DND-41 (cell line): ENCODE measurements at regions not wholly inside any gene's neighbourhood (a gene's known extent, or its start where the extent isn't known, plus 50 kb on each side); places are given as distances from the start of the nearest gene placed in this dataset.

Source experiments
- ATAC-seq: fragments of 200-7000 bp; cut with Tn5 transposase; 3 replicates; pipeline ENCODE4 v1.9.1; 2021; ENCODE audit warnings: low read depth; ENCODE audit not compliant: insufficient read depth
- DNase-seq: peaks from one replicate; pipeline ENCODE4 v3.0.0-alpha.2; 2020
- H2AFZ ChIP-seq: 2 replicates; pipeline ENCODE4 v1.6.0; 2012; ENCODE audit warnings: low read depth, low read length
- H3K27ac ChIP-seq: 2 replicates; pipeline ENCODE4 v1.5.1; 2012; ENCODE audit warnings: low read length, inconsistent platforms
- H3K27me3 ChIP-seq: fragments of 200-600 bp; sonication (generic); 2 replicates; pipeline ENCODE4 v1.6.0; 2012; ENCODE audit warnings: low read length, mild to moderate bottlenecking, inconsistent platforms; ENCODE audit not compliant: insufficient read depth, poor library complexity
- H3K36me3 ChIP-seq: 2 replicates; pipeline ENCODE4 v1.5.1; 2012; ENCODE audit warnings: low read length, inconsistent platforms; ENCODE audit not compliant: insufficient read depth
- H3K4me1 ChIP-seq: 2 replicates; pipeline ENCODE4 v1.5.1; 2012; ENCODE audit warnings: mild to moderate bottlenecking, low read length; ENCODE audit not compliant: insufficient read depth
- H3K4me2 ChIP-seq: 2 replicates; pipeline ENCODE4 v1.6.0; 2012; ENCODE audit warnings: mild to moderate bottlenecking, moderate library complexity, low read length, inconsistent platforms; ENCODE audit not compliant: insufficient read depth
- H3K4me3 ChIP-seq, 2 experiments: fragments of 200-600 bp in 1 of 2; shearing (Covaris generic) in 1 of 2; 2 replicates each; pipeline ENCODE4 v1.5.1; 2012 to 2016; ENCODE audit warnings: inconsistent platforms in 2 of 2, low read length in 2 of 2, mild to moderate bottlenecking in 2 of 2, low read depth in 1 of 2, moderate library complexity in 1 of 2
- H3K79me2 ChIP-seq: 2 replicates; pipeline ENCODE4 v1.6.0; 2012; ENCODE audit warnings: low read length, inconsistent platforms; ENCODE audit not compliant: insufficient read depth
- H3K9ac ChIP-seq: 2 replicates; pipeline ENCODE4 v1.6.0; 2012; ENCODE audit warnings: low read depth, mild to moderate bottlenecking, inconsistent platforms, low read length, moderate library complexity
- H3K9me3 ChIP-seq: 2 replicates; pipeline ENCODE4 v1.5.1; 2012; ENCODE audit warnings: low read length, moderate library complexity, mild to moderate bottlenecking, inconsistent platforms; ENCODE audit not compliant: insufficient read depth, severe bottlenecking
- H4K20me1 ChIP-seq: 2 replicates; pipeline ENCODE4 v1.6.0; 2012; ENCODE audit warnings: low read length; ENCODE audit not compliant: insufficient read depth
- CTCF ChIP-seq: IDR thresholded peaks from 2 replicates; pipeline ENCODE4 v1.5.1; 2012; ENCODE audit warnings: borderline replicate concordance, low read length, moderate library complexity, mild to moderate bottlenecking; ENCODE audit not compliant: poor library complexity, severe bottlenecking; ENCODE audit errors: extremely low read depth
- EZH2 ChIP-seq: IDR thresholded peaks from 3 replicates; pipeline ENCODE4 v1.6.1; 2012; ENCODE audit warnings: borderline replicate concordance, low read depth, mild to moderate bottlenecking, moderate library complexity, low read length, inconsistent platforms; ENCODE audit not compliant: severe bottlenecking

GRCh38 chr4:4776335-4776734 lies 83.1 kb upstream of the MSX1 start:
- H4K20me1 ChIP-seq: no peaks in the 10 kb centered on the region
- no peaks in the 10 kb centered on the region for H3K79me2 ChIP-seq
- no peak for ATAC-seq
- no peak overlapping the region for H3K9ac ChIP-seq
- no peaks in the 10 kb centered on the region for H3K36me3 ChIP-seq
- H3K4me2 ChIP-seq: no peak overlapping the region
- H3K27ac ChIP-seq: no peak overlapping the region
- H3K9me3 ChIP-seq: no peaks in the 10 kb centered on the region
- TF ChIP-seq EZH2: no peak
- TF ChIP-seq CTCF: no peak
- no peak for DNase-seq
- no peak overlapping the region for H3K4me3 ChIP-seq
- no peaks in the 10 kb centered on the region for H3K4me1 ChIP-seq
- no peak overlapping the region for H2AFZ ChIP-seq
- H3K27me3 ChIP-seq: peaks cover 3% of the 10 kb centered on the region

GRCh38 chr4:4775493-4776004 lies 83.9 kb upstream of the MSX1 start:
- Histone ChIP-seq H2AFZ (no peak overlapping the region), H3K36me3 (no peaks in the 10 kb centered on the region), H3K9me3 (no peaks in the 10 kb centered on the region), H3K4me1 (no peaks in the 10 kb centered on the region), H3K27me3 (peaks cover 3% of the 10 kb centered on the region), H3K4me3 (no peak overlapping the region), H3K9ac (no peak overlapping the region), H3K4me2 (no peak overlapping the region), H3K79me2 (no peaks in the 10 kb centered on the region), H3K27ac (no peak overlapping the region), H4K20me1 (no peaks in the 10 kb centered on the region)
- TF ChIP-seq EZH2: no peak
- no peak for TF ChIP-seq CTCF
- ATAC-seq (no peak), DNase-seq (no peak)

- H3K36me3 ChIP-seq: no peaks in the 10 kb centered on the region
- H3K9me3 ChIP-seq: no peaks in the 10 kb centered on the region
- H4K20me1 ChIP-seq: no peaks in the 10 kb centered on the region
- H3K9ac ChIP-seq: no peak overlapping the region
- no peak for DNase-seq
- no peak overlapping the region for H2AFZ ChIP-seq
- no peaks in the 10 kb centered on the region for H3K4me1 ChIP-seq
- H3K27me3 ChIP-seq: no peaks in the 10 kb centered on the region
- no peak overlapping the region for H3K4me3 ChIP-seq
- TF ChIP-seq CTCF: no peak
- TF ChIP-seq EZH2: no peak
- H3K79me2 ChIP-seq: no peaks in the 10 kb centered on the region
- no peak for ATAC-seq
- no peak overlapping the region for H3K27ac ChIP-seq
- H3K4me2 ChIP-seq: no peak overlapping the region
Measured at GRCh38 chr4:4772534-4772933, 86.9 kb upstream of the MSX1 start.

- Histone ChIP-seq H3K27me3 (no peaks in the 10 kb centered on the region), H4K20me1 (no peaks in the 10 kb centered on the region), H3K4me1 (no peaks in the 10 kb centered on the region), H3K27ac (no peak overlapping the region), H3K79me2 (no peaks in the 10 kb centered on the region), H3K4me3 (no peak overlapping the region), H3K36me3 (no peaks in the 10 kb centered on the region), H3K9me3 (no peaks in the 10 kb centered on the region), H3K9ac (no peak overlapping the region), H3K4me2 (no peak overlapping the region), H2AFZ (no peak overlapping the region)
- DNase-seq (no peak), ATAC-seq (no peak)
- TF ChIP-seq CTCF (no peak), EZH2 (no peak)
Measured at GRCh38 chr4:4771160-4771559, 88.3 kb upstream of the MSX1 start.
